HG03066 (cell line): ENCODE measurements at regions not wholly inside any gene's neighbourhood (a gene's known extent, or its start where the extent isn't known, plus 50 kb on each side); places are given as distances from the start of the nearest gene placed in this dataset.

ENCODE experiments used
- ATAC-seq: cut with Tn5 transposase; IDR thresholded peaks from one replicate; pipeline ENCODE4 v1.9.1; 2021; ENCODE audit warnings: low read depth; ENCODE audit not compliant: unreplicated experiment

GRCh38 chr2:128560718-128561117, 242.1 kb upstream of the HS6ST1 start:
- ATAC-seq: no peak

- ATAC-seq: no peak
These were observed 244.0 kb upstream of the HS6ST1 start for GRCh38 chr2:128562471-128563347.

GRCh38 chr2:128563348-128563687, 244.7 kb upstream of the HS6ST1 start:
- no peak for ATAC-seq

- no peak for ATAC-seq
These were observed 245.5 kb upstream of the HS6ST1 start for GRCh38 chr2:128564131-128564530.

- ATAC-seq: no peak
These were observed 245.9 kb upstream of the HS6ST1 start for GRCh38 chr2:128564551-128564950.

- no peak for ATAC-seq
These were observed 246.8 kb upstream of the HS6ST1 start for GRCh38 chr2:128565441-128565840.

GRCh38 chr2:128566671-128567070, 248.0 kb upstream of the HS6ST1 start:
- no peak for ATAC-seq

- ATAC-seq: no peak
These were observed 249.4 kb upstream of the HS6ST1 start for GRCh38 chr2:128568106-128568505.

- no peak for ATAC-seq
These were observed 254.4 kb upstream of the HS6ST1 start for GRCh38 chr2:128573116-128573515.

GRCh38 chr2:128573531-128573930, 254.9 kb upstream of the HS6ST1 start:
- no peak for ATAC-seq

- ATAC-seq: no peak
These were observed 258.7 kb upstream of the HS6ST1 start for GRCh38 chr2:128577141-128577930.

- no peak for ATAC-seq
These were observed 260.0 kb upstream of the HS6ST1 start for GRCh38 chr2:128578406-128579390.

GRCh38 chr2:128579825-128580224, 261.2 kb upstream of the HS6ST1 start:
- ATAC-seq: no peak

- ATAC-seq: no peak
These were observed 262.6 kb upstream of the HS6ST1 start for GRCh38 chr2:128580988-128581848.

- no peak for ATAC-seq
These were observed 263.2 kb upstream of the HS6ST1 start for GRCh38 chr2:128581849-128582244.

GRCh38 chr2:128584296-128584890, 265.7 kb upstream of the HS6ST1 start:
- no peak for ATAC-seq

GRCh38 chr2:128585706-128586105, 267.0 kb upstream of the HS6ST1 start:
- ATAC-seq: no peak

GRCh38 chr2:128589681-128590080, 271.0 kb upstream of the HS6ST1 start:
- no peak for ATAC-seq

- ATAC-seq: no peak
These were observed 271.8 kb upstream of the HS6ST1 start for GRCh38 chr2:128590309-128591021.
